ENCODE measurements at regions not wholly inside any gene's neighbourhood (a gene's known extent, or its start where the extent isn't known, plus 50 kb on each side); places are given as distances from the start of the nearest gene placed in this dataset.

GRCh38 chr15:69962561-69962960 is 135.2 kb downstream of the TLE3 start:
- DNase-seq, result no peak

GRCh38 chr15:69963385-69963784 is 134.3 kb downstream of the TLE3 start:
- DNase-seq, result no peak

GRCh38 chr15:69971771-69972170 is 125.9 kb downstream of the TLE3 start:
- no peak for DNase-seq

- no peak for DNase-seq
Measured at GRCh38 chr15:69972436-69972835, 125.3 kb downstream of the TLE3 start.

GRCh38 chr15:69973102-69973714 is 124.5 kb downstream of the TLE3 start:
- DNase-seq, result peak; percentile 48

- DNase-seq, result no peak
Measured at GRCh38 chr15:69973880-69974279, 123.8 kb downstream of the TLE3 start.

GRCh38 chr15:69974321-69974720 is 123.4 kb downstream of the TLE3 start:
- no peak for DNase-seq

- peak; percentile 70 for DNase-seq
Measured at GRCh38 chr15:69976366-69976994, 121.2 kb downstream of the TLE3 start.

- no peak for DNase-seq
Measured at GRCh38 chr15:69978603-69979002, 119.1 kb downstream of the TLE3 start.

- DNase-seq, result peak; percentile 18
Measured at GRCh38 chr15:69979262-69979661, 118.5 kb downstream of the TLE3 start.

- no peak for DNase-seq
Measured at GRCh38 chr15:69979783-69980182, 117.9 kb downstream of the TLE3 start.

- no peak for DNase-seq
Measured at GRCh38 chr15:69980341-69981059, 117.2 kb downstream of the TLE3 start.

- no peak for DNase-seq
Measured at GRCh38 chr15:69982037-69982436, 115.7 kb downstream of the TLE3 start.

- no peak for DNase-seq
Measured at GRCh38 chr15:69983696-69984265, 113.9 kb downstream of the TLE3 start.

GRCh38 chr15:69987492-69988489 is 109.9 kb downstream of the TLE3 start:
- no peak for DNase-seq

GRCh38 chr15:69988541-69989225 is 109.0 kb downstream of the TLE3 start:
- DNase-seq, result peak; percentile 11

GRCh38 chr15:69990566-69991421 is 106.9 kb downstream of the TLE3 start:
- no peak for DNase-seq

- DNase-seq, result no peak
Measured at GRCh38 chr15:69991551-69991980, 106.2 kb downstream of the TLE3 start.

GRCh38 chr15:69992348-69992747 is 105.4 kb downstream of the TLE3 start:
- DNase-seq, result no peak

GRCh38 chr15:69994429-69995205 is 103.1 kb downstream of the TLE3 start:
- DNase-seq, result no peak

Measured in fibroblast of skin of scalp (primary cell).